ENCODE measurements at regions not wholly inside any gene's neighbourhood (a gene's known extent, or its start where the extent isn't known, plus 50 kb on each side); places are given as distances from the start of the nearest gene placed in this dataset.

DNA sequence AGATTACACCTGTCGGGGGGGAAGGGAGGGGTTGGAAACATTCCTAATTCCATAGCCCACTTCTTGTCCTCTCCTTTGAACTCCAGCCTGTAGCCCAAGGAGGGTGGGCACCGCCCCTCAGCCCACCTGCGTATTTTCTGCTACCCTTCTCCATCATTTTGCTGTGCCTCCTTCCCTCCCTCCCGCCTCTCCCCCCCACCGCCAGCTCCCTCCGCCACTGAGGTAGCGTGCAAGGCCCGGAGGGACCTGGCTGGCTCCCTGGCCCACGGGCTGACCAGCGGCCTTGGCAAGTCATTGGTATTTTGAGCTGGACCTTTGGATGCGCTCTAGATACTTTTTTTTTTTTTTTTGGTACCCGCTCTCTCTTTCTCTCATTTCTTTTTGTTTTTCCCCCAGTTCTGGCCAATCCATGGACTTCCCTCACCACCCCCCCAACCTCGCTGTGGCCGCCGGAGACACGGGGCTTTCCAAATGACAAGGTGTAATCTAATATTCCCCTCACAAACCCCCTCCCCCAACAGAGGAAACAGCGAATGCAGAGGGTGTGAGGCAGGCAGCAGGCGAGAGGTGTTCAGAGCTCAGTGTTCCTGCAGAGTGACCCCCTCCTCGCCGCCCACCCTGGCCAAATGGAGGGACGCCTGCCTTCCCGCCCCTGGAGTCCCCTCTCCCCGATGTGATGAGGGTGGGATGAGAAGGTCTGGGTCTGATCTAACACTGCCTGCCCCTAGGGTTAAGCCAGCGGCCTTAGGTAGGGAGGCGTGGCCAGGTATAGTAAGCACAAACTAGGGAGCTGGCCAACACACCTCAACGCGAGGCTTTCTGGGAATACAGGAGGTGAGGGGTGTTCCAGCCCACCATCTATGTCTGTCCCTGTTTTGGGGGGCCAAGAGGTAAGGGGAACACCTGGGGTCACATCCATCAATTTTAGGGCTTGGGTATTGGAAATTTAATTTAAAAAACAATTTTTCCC lies 89.2 kb downstream of the PTPRS start:
- TF ChIP-seq ZNF274 (IDR thresholded peaks at IDR 0.05; ENCODE audit: low read depth, low read length) (no peak), SUZ12 (IDR thresholded peaks at IDR 0.05; ENCODE audit: extremely low read depth, insufficient read depth, insufficient read length) (no peak)
